Muscle of leg (tissue), 3 donors: ENCODE measurements at regions not wholly inside any gene's neighbourhood (a gene's known extent, or its start where the extent isn't known, plus 50 kb on each side); places are given as distances from the start of the nearest gene placed in this dataset.

Experiments
- DNase-seq: peaks from one replicate; pipeline ENCODE4 v3.0.0; 2013
- H3K27ac ChIP-seq: one replicate; pipeline ENCODE4 v1.5.1; 2013; ENCODE audit warnings: mild to moderate bottlenecking, low read length, control low read depth
- H3K27me3 ChIP-seq: one replicate; pipeline ENCODE4 v1.6.1; 2013; ENCODE audit warnings: low read length; ENCODE audit not compliant: control insufficient read depth, insufficient read depth
- H3K36me3 ChIP-seq: one replicate; pipeline ENCODE4 v1.6.1; 2013; ENCODE audit warnings: low read length; ENCODE audit not compliant: control insufficient read depth, insufficient read depth
- H3K4me1 ChIP-seq: one replicate; pipeline ENCODE4 v1.6.1; 2013; ENCODE audit warnings: low read length; ENCODE audit not compliant: control insufficient read depth, insufficient read depth
- H3K4me3 ChIP-seq: one replicate; pipeline ENCODE4 v1.5.1; 2013; ENCODE audit warnings: low read length, control low read depth
- H3K9me3 ChIP-seq: replicated peaks from 2 replicates; pipeline ENCODE4 v1.6.1; 2013; ENCODE audit warnings: low read depth, low read length; ENCODE audit not compliant: control insufficient read depth
- WGBS: methylation state at CpG from one replicate; pipeline ENCODE4 v1.1.5; 2013; ENCODE audit warnings: missing lambda C conversion rate; ENCODE audit not compliant: insufficient coverage; 5-methylcytosine and 5-hydroxymethylcytosine counted together

DNA sequence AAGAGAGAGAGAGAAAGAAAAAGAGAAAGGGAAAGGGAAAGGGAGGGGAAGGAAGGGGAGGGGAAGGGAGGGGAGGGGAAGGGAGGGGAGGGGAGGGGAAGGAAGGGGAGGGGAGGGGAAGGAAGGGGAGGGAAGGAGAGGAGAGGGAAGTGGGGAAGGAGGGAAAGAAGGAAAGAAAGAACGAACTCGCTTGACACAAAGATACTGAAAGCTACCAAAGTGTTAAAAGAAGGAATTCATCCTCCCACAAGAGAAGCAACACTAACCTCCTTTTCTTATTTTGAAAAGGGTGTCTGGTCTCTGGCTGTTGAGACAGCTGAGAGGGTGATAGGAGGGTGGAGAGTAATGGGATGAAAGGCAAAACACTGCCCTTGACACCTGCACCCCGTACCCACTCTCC lies 172.6 kb downstream of the SHANK2 start:
- H3K27ac ChIP-seq: no peak overlapping the region
- no peaks in the 10 kb centered on the region for H3K36me3 ChIP-seq
- H3K27me3 ChIP-seq: peaks cover 2% of the 10 kb centered on the region
- no peak overlapping the region for H3K4me3 ChIP-seq
- no peaks in the 10 kb centered on the region for H3K4me1 ChIP-seq
- no peak for DNase-seq
- no CpG with 5 or more reads among the region's 3 CpGs for WGBS
- H3K9me3 ChIP-seq: peaks cover 5% of the 10 kb centered on the region

GRCh38 chr11:71078482-71078881 lies 173.9 kb downstream of the SHANK2 start:
- H3K4me3 ChIP-seq: no peak overlapping the region
- no peak overlapping the region for H3K27ac ChIP-seq
- H3K36me3 ChIP-seq: no peaks in the 10 kb centered on the region
- DNase-seq: no peak
- peaks cover 5% of the 10 kb centered on the region for H3K9me3 ChIP-seq
- H3K27me3 ChIP-seq: peaks cover 2% of the 10 kb centered on the region
- no CpG with 5 or more reads among the region's 6 CpGs for WGBS
- H3K4me1 ChIP-seq: no peaks in the 10 kb centered on the region

- H3K27ac ChIP-seq: no peak overlapping the region
- no peaks in the 10 kb centered on the region for H3K36me3 ChIP-seq
- no peaks in the 10 kb centered on the region for H3K4me1 ChIP-seq
- no peak for DNase-seq
- no peak overlapping the region for H3K4me3 ChIP-seq
- H3K9me3 ChIP-seq: peaks cover 5% of the 10 kb centered on the region
- peaks cover 5% of the 10 kb centered on the region for H3K27me3 ChIP-seq
- WGBS: 85% methylated on average over 2 of the region's 7 CpGs
Measured at GRCh38 chr11:71076525-71077304, 175.7 kb downstream of the SHANK2 start.

DNA sequence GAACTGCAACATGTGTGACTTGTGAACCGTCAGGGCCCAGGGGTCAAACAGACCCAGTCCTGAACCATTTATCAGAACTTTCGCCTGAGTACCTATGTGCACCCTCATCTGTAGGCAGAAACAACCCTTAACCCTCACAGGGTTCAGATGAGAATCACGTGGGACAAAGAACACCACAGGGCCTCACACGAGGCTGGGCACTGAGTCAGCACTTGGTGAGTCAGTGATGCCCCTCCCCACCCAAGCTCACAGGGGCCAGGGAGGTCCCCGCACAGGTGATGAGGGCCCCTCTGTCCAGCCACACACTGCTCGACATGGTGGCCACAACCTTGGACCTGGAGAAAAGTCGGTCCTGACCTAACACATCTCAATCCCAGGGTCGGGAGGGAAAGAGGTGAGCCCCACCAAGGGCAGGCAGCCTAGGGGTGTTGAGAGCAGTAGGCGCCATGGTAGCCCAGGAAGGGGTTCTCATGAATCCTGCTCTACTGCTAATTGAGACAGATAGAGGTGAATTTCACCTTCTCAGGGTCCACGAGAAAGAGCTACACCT lies 176.4 kb downstream of the SHANK2 start:
- Histone ChIP-seq H3K4me3 (no peak overlapping the region), H3K27me3 (peaks cover 5% of the 10 kb centered on the region), H3K4me1 (no peaks in the 10 kb centered on the region), H3K27ac (no peak overlapping the region), H3K9me3 (peaks cover 5% of the 10 kb centered on the region), H3K36me3 (no peaks in the 10 kb centered on the region)
- 51% methylated on average over 5 of the region's 10 CpGs for WGBS
- no peak for DNase-seq

- WGBS: 91% methylated on average over 12 of the region's 14 CpGs
- H3K36me3 ChIP-seq: no peaks in the 10 kb centered on the region
- H3K9me3 ChIP-seq: peaks cover 5% of the 10 kb centered on the region
- no peak for DNase-seq
- no peak overlapping the region for H3K27ac ChIP-seq
- no peaks in the 10 kb centered on the region for H3K4me1 ChIP-seq
- no peak overlapping the region for H3K4me3 ChIP-seq
- peaks cover 5% of the 10 kb centered on the region for H3K27me3 ChIP-seq
Measured at GRCh38 chr11:71075116-71075720, 177.2 kb downstream of the SHANK2 start.

DNA sequence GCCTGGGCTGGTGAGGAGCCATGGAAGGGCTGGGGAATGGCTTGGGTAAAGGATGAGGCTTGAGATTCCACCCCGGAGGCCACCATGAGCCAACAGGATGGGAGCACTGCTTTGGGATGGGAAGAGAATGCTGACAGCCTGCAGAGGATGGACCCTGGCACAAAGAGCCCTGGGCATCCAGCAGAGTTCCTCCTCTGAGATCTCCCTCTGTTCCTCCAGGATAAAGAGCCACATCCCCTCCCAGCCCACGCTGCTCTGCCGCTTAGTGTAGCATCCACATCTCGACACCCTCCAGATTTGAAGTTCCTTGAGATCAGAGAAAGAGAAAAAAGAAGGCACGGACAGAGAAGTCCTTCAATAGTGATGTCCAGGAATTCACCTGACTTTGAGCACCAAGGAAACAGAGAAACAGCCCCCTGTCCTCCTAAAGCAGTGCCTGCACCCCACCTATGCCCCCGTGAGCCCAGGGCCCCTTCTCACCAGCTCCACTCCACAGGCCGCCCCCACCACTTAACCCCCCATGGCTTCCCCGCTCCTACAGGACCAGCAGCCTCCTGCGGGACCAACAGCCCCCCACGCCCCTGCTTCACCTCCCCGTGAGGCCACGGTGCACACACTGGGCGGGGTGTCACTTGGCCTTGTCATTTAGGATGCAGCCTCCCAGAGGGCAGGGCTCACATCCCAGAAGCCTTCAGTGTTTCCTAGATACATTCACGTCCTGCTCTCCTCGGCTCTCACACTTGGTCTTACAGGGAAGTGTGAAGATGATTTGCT lies 180.5 kb downstream of the SHANK2 start:
- 85% methylated on average over 11 of the region's 15 CpGs for WGBS
- peaks cover 3% of the 10 kb centered on the region for H3K27me3 ChIP-seq

GRCh38 chr11:71070490-71071453 lies 181.6 kb downstream of the SHANK2 start:
- Histone ChIP-seq H3K27ac (no peak overlapping the region), H3K4me1 (no peaks in the 10 kb centered on the region), H3K4me3 (no peak overlapping the region), H3K27me3 (peaks cover 3% of the 10 kb centered on the region), H3K36me3 (no peaks in the 10 kb centered on the region), H3K9me3 (no peaks in the 10 kb centered on the region)
- WGBS: 34% methylated on average over 7 of the region's 12 CpGs
- DNase-seq: peak; percentile 63

More for the DNA sequence above, 180.5 kb downstream of the SHANK2 start:
- Histone ChIP-seq H3K27ac (no peak overlapping the region), H3K4me3 (no peak overlapping the region), H3K4me1 (no peaks in the 10 kb centered on the region), H3K9me3 (no peaks in the 10 kb centered on the region), H3K36me3 (no peaks in the 10 kb centered on the region)
- no peak for DNase-seq

DNA sequence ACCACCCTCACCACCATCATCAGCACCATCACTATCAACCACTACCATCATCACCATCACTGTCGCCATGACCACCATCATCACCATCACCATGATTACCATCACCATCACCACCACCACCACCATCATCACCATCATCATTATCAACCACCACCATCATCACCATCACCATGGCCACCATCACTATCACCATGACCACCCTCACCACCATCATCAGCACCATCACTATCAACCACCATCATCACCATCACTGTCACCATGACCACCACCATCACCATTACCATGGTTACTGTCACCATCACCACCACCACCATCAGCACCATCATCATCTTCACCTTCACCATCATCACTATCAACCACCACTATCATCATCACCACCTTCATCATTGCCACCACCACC lies 183.4 kb downstream of the SHANK2 start:
- no peaks in the 10 kb centered on the region for H3K4me1 ChIP-seq
- no peak for DNase-seq
- no peaks in the 10 kb centered on the region for H3K36me3 ChIP-seq
- no peak overlapping the region for H3K4me3 ChIP-seq
- WGBS: 100% methylated on average over 1 of the region's 1 CpG
- no peaks in the 10 kb centered on the region for H3K9me3 ChIP-seq
- H3K27ac ChIP-seq: no peak overlapping the region
- H3K27me3 ChIP-seq: peaks cover 11% of the 10 kb centered on the region

DNA sequence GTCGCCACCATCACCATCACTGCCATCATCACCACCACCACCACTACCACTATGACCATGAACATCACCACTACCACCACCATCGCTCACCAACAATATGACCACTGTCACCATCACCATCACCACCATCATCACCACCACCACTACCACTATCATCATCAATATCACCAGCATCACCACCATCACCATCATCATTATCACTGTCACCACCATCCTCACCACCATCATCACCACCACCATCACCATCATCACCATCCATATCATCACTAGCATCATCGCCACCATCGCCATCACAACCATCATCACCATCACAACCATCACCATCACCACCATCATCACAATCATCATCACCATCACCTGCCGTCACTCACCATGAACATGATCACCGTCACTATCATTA lies 184.6 kb downstream of the SHANK2 start:
- Histone ChIP-seq H3K4me1 (no peaks in the 10 kb centered on the region), H3K27ac (no peak overlapping the region), H3K36me3 (no peaks in the 10 kb centered on the region), H3K9me3 (no peaks in the 10 kb centered on the region), H3K27me3 (peaks cover 11% of the 10 kb centered on the region), H3K4me3 (no peak overlapping the region)
- 94% methylated on average over 4 of the region's 6 CpGs for WGBS
- no peak for DNase-seq
